A673 (cell line): ENCODE measurements at regions not wholly inside any gene's neighbourhood (a gene's known extent, or its start where the extent isn't known, plus 50 kb on each side); places are given as distances from the start of the nearest gene placed in this dataset.
A peak's percentile ranks its signal among the peaks of the same experiment; 100 is the strongest.

ENCODE experiments used
- BruUV-seq: library from RNA; stranded (reverse); fragments of 400-500 nt; replicated peaks from 2 replicates; lab custom pipeline; 2021; lab: Mats Ljungman, UMichigan
- CTCF ChIA-PET: fragments of 300-600 bp; sonication (Branson Sonifier 250); formaldehyde crosslinking; loops from one replicate; lab custom pipeline; 2022; ENCODE audit warnings: antibody characterized with exemption; lab: Charles Lee
- POLR2A ChIA-PET: fragments of 300-600 bp; sonication (Branson Sonifier 250); formaldehyde crosslinking; loops from one replicate; lab custom pipeline; 2022; ENCODE audit warnings: antibody characterized with exemption; ENCODE audit not compliant: low non-redundant PET; lab: Charles Lee
- DNase-seq: peaks from one replicate; pipeline ENCODE4 v3.0.0-alpha.2; 2015; ENCODE audit warnings: low spot score
- H3K27ac ChIP-seq: fragments of 200-600 bp; sonication (generic); 2 replicates; pipeline ENCODE4 v1.5.1; 2016; ENCODE audit warnings: mixed run types, low read depth, mild to moderate bottlenecking, mixed read lengths, antibody characterized with exemption, low read length; ENCODE audit not compliant: poor library complexity, severe bottlenecking
- H3K27me3 ChIP-seq: fragments of 200-600 bp; sonication (generic); replicated peaks from 2 replicates; pipeline ENCODE4 v1.6.1; 2017; ENCODE audit warnings: mixed run types, low read depth, mild to moderate bottlenecking, mixed read lengths, antibody characterized with exemption, low read length; ENCODE audit not compliant: insufficient read depth, poor library complexity
- H3K36me3 ChIP-seq: fragments of 200-600 bp; sonication (generic); 2 replicates; pipeline ENCODE4 v1.6.1; 2016; ENCODE audit warnings: mixed run types, mild to moderate bottlenecking, mixed read lengths, antibody characterized with exemption, low read length; ENCODE audit not compliant: insufficient read depth, poor library complexity, severe bottlenecking
- H3K4me1 ChIP-seq: fragments of 200-600 bp; sonication (generic); 2 replicates; pipeline ENCODE4 v1.6.1; 2017; ENCODE audit warnings: mixed run types, mild to moderate bottlenecking, mixed read lengths, antibody characterized with exemption, low read length; ENCODE audit not compliant: insufficient read depth, poor library complexity, severe bottlenecking
- H3K4me3 ChIP-seq: fragments of 200-600 bp; sonication (generic); 2 replicates; pipeline ENCODE4 v1.5.1; 2016; ENCODE audit warnings: low read depth, mixed run types, mild to moderate bottlenecking, mixed read lengths, low read length; ENCODE audit not compliant: poor library complexity, severe bottlenecking
- H3K9me3 ChIP-seq: fragments of 200-600 bp; sonication (generic); 2 replicates; pipeline ENCODE4 v1.6.1; 2016; ENCODE audit warnings: mixed run types, low read depth, mild to moderate bottlenecking, mixed read lengths, antibody characterized with exemption, low read length; ENCODE audit not compliant: poor library complexity, severe bottlenecking
- CTCF ChIP-seq: fragments of 300-800, 200-600 bp; sonication (generic); conservative IDR thresholded peaks from 2 replicates; pipeline ENCODE4 v1.5.1; 2017; ENCODE audit warnings: low read depth, mild to moderate bottlenecking, antibody characterized with exemption, low read length, moderate library complexity, mixed read lengths
- EZH2 ChIP-seq: fragments of 200-600 bp; sonication (generic); IDR thresholded peaks from 2 replicates; pipeline ENCODE4 v1.6.1; 2017; ENCODE audit warnings: borderline replicate concordance, low read depth, mild to moderate bottlenecking, mixed read lengths, antibody characterized with exemption, low read length; ENCODE audit not compliant: poor library complexity, severe bottlenecking
- intact Hi-C: fragments of 100-400 bp; cut with micrococcal nuclease; formaldehyde crosslinking; loops from one replicate; pipeline ENCODE4 v1.10.0; 2022; ENCODE audit not compliant: unreplicated experiment

DNA sequence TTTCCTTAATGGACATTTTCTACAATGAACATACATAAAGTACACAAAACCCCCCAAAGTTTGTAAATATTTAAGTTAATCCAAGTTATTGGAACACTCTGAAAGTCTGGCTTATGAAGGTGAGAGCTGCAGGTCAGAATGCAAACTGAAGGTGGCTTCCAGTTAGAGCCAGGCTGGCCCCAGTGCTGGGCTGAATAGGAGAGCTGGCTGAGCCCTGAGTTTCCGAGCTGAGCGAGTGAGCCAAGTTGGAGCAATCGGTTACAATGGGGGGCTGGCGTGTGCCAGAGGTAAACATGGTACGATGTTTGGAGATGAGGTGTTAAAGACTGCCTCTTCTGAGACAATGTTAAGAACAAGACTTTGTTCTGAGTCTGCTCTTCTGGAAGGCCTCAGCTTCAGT is 230.8 kb upstream of the MCTP2 start:
- TF ChIP-seq EZH2 = no peak
- ChIA-PET POLR2A (no interaction called here), CTCF (no interaction called here)
- DNase-seq = no peak
- BruUV-seq = no TSS peak
- H3K4me1 ChIP-seq = no peaks in the 10 kb centered on the region
- intact Hi-C loops = no loop called here
- no peak overlapping the region for H3K27ac ChIP-seq
- no peaks in the 10 kb centered on the region for H3K9me3 ChIP-seq
- H3K4me3 ChIP-seq = no peak overlapping the region
- H3K36me3 ChIP-seq = no peaks in the 10 kb centered on the region
- no peaks in the 10 kb centered on the region for H3K27me3 ChIP-seq

- Histone ChIP-seq H3K4me3 (no peak overlapping the region), H3K4me1 (no peaks in the 10 kb centered on the region), H3K36me3 (no peaks in the 10 kb centered on the region), H3K9me3 (no peaks in the 10 kb centered on the region), H3K27ac (no peak overlapping the region), H3K27me3 (no peaks in the 10 kb centered on the region)
- ChIA-PET CTCF (interaction anchor here (3.3 kb wide), 1 partner anchor 122 kb away, joined by 50 read pairs; no protein-coding TSS in a partner anchor), POLR2A (no interaction called here)
- TF ChIP-seq EZH2 = no peak
- peak; percentile 84 for TF ChIP-seq CTCF
- intact Hi-C loops = loop anchor here (1.0 to 10.0 kb wide), 3 partner anchors 123 to 910 kb away; partner anchors contain the start of gene RGMA
- no TSS peak for BruUV-seq
- peak; percentile 48 for DNase-seq
These were observed 234.2 kb upstream of the MCTP2 start for GRCh38 chr15:93997071-93997658.

- peaks cover 3% of the 10 kb centered on the region for H3K4me1 ChIP-seq
- no peak for DNase-seq
- TF ChIP-seq CTCF (no peak), EZH2 (no peak)
- H3K36me3 ChIP-seq = no peaks in the 10 kb centered on the region
- H3K27me3 ChIP-seq = no peaks in the 10 kb centered on the region
- no peak overlapping the region for H3K4me3 ChIP-seq
- POLR2A ChIA-PET = no interaction called here
- intact Hi-C loops = no loop called here
- no peak overlapping the region for H3K27ac ChIP-seq
- BruUV-seq = no TSS peak
- CTCF ChIA-PET = no interaction called here
- no peaks in the 10 kb centered on the region for H3K9me3 ChIP-seq
These were observed 241.8 kb upstream of the MCTP2 start for GRCh38 chr15:93989440-93989998.

DNA sequence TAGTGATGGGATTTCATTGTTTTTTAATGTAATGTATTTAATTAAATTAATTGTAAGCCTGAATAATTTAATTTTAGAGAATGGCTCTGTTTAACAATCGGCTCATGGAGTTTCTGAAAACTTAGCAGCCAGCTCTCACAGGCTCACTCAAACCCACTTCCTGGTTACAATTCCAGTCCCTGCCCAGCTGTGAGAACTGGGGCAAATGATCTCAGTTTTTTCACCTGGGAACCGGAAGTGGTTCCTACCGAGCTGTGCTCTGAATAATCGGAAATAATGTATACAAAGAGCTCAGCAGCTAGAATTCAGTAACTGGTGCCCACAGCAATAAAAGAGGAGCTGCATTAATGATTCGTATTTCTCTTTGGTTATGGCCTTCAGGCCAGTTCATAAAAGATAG is 244.3 kb upstream of the MCTP2 start:
- ChIA-PET POLR2A (no interaction called here), CTCF (no interaction called here)
- H3K36me3 ChIP-seq = no peaks in the 10 kb centered on the region
- H3K4me1 ChIP-seq = peaks cover 10% of the 10 kb centered on the region
- no peak overlapping the region for H3K27ac ChIP-seq
- no peak for DNase-seq
- H3K9me3 ChIP-seq = no peaks in the 10 kb centered on the region
- BruUV-seq = no TSS peak
- H3K27me3 ChIP-seq = no peaks in the 10 kb centered on the region
- TF ChIP-seq EZH2 = no peak
- no peak for TF ChIP-seq CTCF
- H3K4me3 ChIP-seq = no peak overlapping the region
- intact Hi-C loops = no loop called here
